GM23338 (cell line): ENCODE measurements at regions not wholly inside any gene's neighbourhood (a gene's known extent, or its start where the extent isn't known, plus 50 kb on each side); places are given as distances from the start of the nearest gene placed in this dataset.

ENCODE experiments used
- ATAC-seq: fragments of 200-7000 bp; cut with Tn5 transposase; 3 replicates; pipeline ENCODE4 v1.9.1; 2020
- DNase-seq: peaks from one replicate; pipeline ENCODE4 v3.0.0-alpha.2; 2015; ENCODE audit warnings: low spot score
- H2AFZ ChIP-seq: fragments of 200-600 bp; sonication (generic); 2 replicates; pipeline ENCODE4 v1.8.0; 2016; ENCODE audit warnings: antibody characterized with exemption, mild to moderate bottlenecking, moderate library complexity
- H3F3A ChIP-seq: fragments of 200-600 bp; sonication (generic); replicated peaks from 2 replicates; pipeline ENCODE4 v1.8.0; 2017; ENCODE audit warnings: antibody characterized with exemption, mixed run types, low read depth
- H3K27ac ChIP-seq: fragments of 200-600 bp; sonication (generic); 2 replicates; pipeline ENCODE4 v1.6.1; 2016; ENCODE audit warnings: low read depth
- H3K27me3 ChIP-seq: fragments of 200-600 bp; sonication (generic); 2 replicates; pipeline ENCODE4 v1.8.0; 2016; ENCODE audit warnings: mild to moderate bottlenecking, mixed run types, moderate library complexity; ENCODE audit not compliant: insufficient read depth
- H3K36me3 ChIP-seq: fragments of 200-600 bp; sonication (generic); 2 replicates; pipeline ENCODE4 v1.8.0; 2016; ENCODE audit warnings: mild to moderate bottlenecking; ENCODE audit not compliant: insufficient read depth
- H3K4me1 ChIP-seq: fragments of 200-600 bp; sonication (generic); 2 replicates; pipeline ENCODE4 v1.8.0; 2016; ENCODE audit warnings: mild to moderate bottlenecking, moderate library complexity; ENCODE audit not compliant: insufficient read depth
- H3K4me2 ChIP-seq: fragments of 200-600 bp; sonication (generic); 2 replicates; pipeline ENCODE4 v1.7.1; 2017; ENCODE audit warnings: mixed run types
- H3K4me3 ChIP-seq: fragments of 200-600 bp; sonication (generic); 2 replicates; pipeline ENCODE4 v1.6.1; 2016; ENCODE audit warnings: mixed run types
- H3K79me2 ChIP-seq: fragments of 200-600 bp; sonication (generic); replicated peaks from 2 replicates; pipeline ENCODE4 v1.8.0; 2017; ENCODE audit warnings: mild to moderate bottlenecking; ENCODE audit not compliant: insufficient read depth
- H3K9me2 ChIP-seq: fragments of 200-600 bp; sonication (generic); 2 replicates; pipeline ENCODE4 v1.8.0; 2017; ENCODE audit not compliant: insufficient read depth
- H4K20me1 ChIP-seq: fragments of 200-600 bp; sonication (generic); replicated peaks from 2 replicates; pipeline ENCODE4 v1.8.0; 2017; ENCODE audit warnings: mild to moderate bottlenecking; ENCODE audit not compliant: insufficient read depth
- H3K27ac Mint-ChIP-seq: 2 replicates; pipeline ENCODE4 v1.8.0; 2020; ENCODE audit warnings: inconsistent platforms, mild to moderate bottlenecking, moderate library complexity, mixed read lengths
- H3K27me3 Mint-ChIP-seq: 3 replicates; pipeline ENCODE4 v1.8.0; 2022; ENCODE audit warnings: low read depth, mild to moderate bottlenecking, moderate library complexity, mixed read lengths, inconsistent platforms; ENCODE audit not compliant: insufficient read depth, poor library complexity
- H3K36me3 Mint-ChIP-seq: 3 replicates; pipeline ENCODE4 v1.8.0; 2021; ENCODE audit warnings: low read depth, mild to moderate bottlenecking, inconsistent platforms, moderate library complexity, mixed read lengths
- H3K4me1 Mint-ChIP-seq: 3 replicates; pipeline ENCODE4 v1.8.0; 2020; ENCODE audit warnings: mild to moderate bottlenecking, inconsistent platforms, mixed read lengths
- H3K4me3 Mint-ChIP-seq: 3 replicates; pipeline ENCODE4 v1.8.0; 2021; ENCODE audit warnings: moderate library complexity, mild to moderate bottlenecking, inconsistent platforms, mixed read lengths
- H3K9me3 Mint-ChIP-seq: 3 replicates; pipeline ENCODE4 v1.8.0; 2020; ENCODE audit warnings: moderate library complexity, mild to moderate bottlenecking, inconsistent platforms, mixed read lengths
- CREB1 ChIP-seq: fragments of 250-450 bp; sonication (Bioruptor Pico); IDR thresholded peaks from 2 replicates; pipeline ENCODE4 v1.5.0; 2020; ENCODE audit warnings: low read depth, mild to moderate bottlenecking, moderate library complexity
- EZH2 ChIP-seq: fragments of 200-600 bp; sonication (generic); IDR thresholded peaks from one replicate; pipeline ENCODE4 v1.8.0; 2017; ENCODE audit warnings: antibody characterized with exemption, mild to moderate bottlenecking, low read depth; ENCODE audit not compliant: unreplicated experiment
- EZH2phosphoT487 ChIP-seq: fragments of 200-600 bp; sonication (generic); IDR thresholded peaks from one replicate; pipeline ENCODE4 v1.8.1; 2018; ENCODE audit warnings: antibody characterized with exemption; ENCODE audit not compliant: unreplicated experiment
- NANOG ChIP-seq: IDR thresholded peaks from 2 replicates; pipeline ENCODE4 v1.6.1; 2016; ENCODE audit warnings: antibody characterized with exemption, borderline replicate concordance
- POLR2AphosphoS5 ChIP-seq: IDR thresholded peaks from 2 replicates; pipeline ENCODE4 v1.6.1; 2016; ENCODE audit warnings: antibody characterized with exemption, low read depth
- ZNF114 ChIP-seq: fragments of 250-450 bp; sonication (Bioruptor Pico); IDR thresholded peaks from 2 replicates; pipeline ENCODE4 v1.5.0; 2020; ENCODE audit warnings: mild to moderate bottlenecking, moderate library complexity
- TF ChIP-seq, protein P1 (sequence below), 2 experiments: fragments of 200-600 bp in 1 of 2; sonication (generic) in 1 of 2; conservative IDR thresholded peaks; 2 replicates each; pipeline versions ENCODE4 v1.5.1 to v1.6.1; 2016 to 2017; ENCODE audit warnings: antibody characterized with exemption in 2 of 2, low read depth in 2 of 2, mild to moderate bottlenecking in 2 of 2, moderate library complexity in 1 of 2
- TF ChIP-seq, protein P2 (sequence below): fragments of 250-450 bp; sonication (Bioruptor Pico); IDR thresholded peaks from 2 replicates; pipeline ENCODE4 v1.5.0; 2020; ENCODE audit warnings: mild to moderate bottlenecking, moderate library complexity
- TF ChIP-seq, protein P3 (sequence below): IDR thresholded peaks from 2 replicates; pipeline ENCODE4 v1.6.1; 2016; ENCODE audit warnings: antibody characterized with exemption

DNA sequence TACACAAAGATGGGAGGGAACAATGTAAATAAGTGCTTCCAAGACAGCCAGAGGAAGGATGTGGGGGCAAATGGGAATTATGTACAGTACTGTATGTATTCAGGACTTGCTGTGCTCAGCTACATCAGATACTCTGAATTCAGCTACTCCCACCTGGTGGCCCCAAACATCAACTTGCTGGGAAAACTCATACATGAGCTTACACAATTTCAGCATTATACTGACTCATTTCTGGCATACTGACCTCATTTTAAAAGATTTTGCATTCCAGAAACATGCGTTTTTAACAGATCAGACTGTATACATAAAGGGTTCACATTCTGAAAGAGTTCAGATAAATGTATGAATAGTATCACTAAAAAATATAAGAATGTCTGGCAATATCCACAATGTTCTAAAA lies 59.7 kb downstream of the GPX5 start:
- no peak overlapping the region for H3K27ac Mint-ChIP-seq
- Histone ChIP-seq H3K9me2 (no peaks in the 10 kb centered on the region), H3K36me3 (no peaks in the 10 kb centered on the region), H3K4me1 (peaks cover 19% of the 10 kb centered on the region), H3K4me3 (peak overlapping the region; percentile 94), H3F3A (peaks cover 7% of the 10 kb centered on the region; the same call in 1 of the 2 replicates), H3K27me3 (no peaks in the 10 kb centered on the region; the same call in 1 of the 2 replicates), H3K4me2 (peak overlapping the region; percentile 86; the same call in 1 of the 2 replicates), H4K20me1 (no peaks in the 10 kb centered on the region), H3K79me2 (0 out of 2 replicates have a peak, but pooled peaks cover 4% of the 10 kb centered on the region), H2AFZ (no peak overlapping the region), H3K27ac (no peak overlapping the region)
- no peak for TF ChIP-seq EZH2
- TF ChIP-seq, protein P1, sequence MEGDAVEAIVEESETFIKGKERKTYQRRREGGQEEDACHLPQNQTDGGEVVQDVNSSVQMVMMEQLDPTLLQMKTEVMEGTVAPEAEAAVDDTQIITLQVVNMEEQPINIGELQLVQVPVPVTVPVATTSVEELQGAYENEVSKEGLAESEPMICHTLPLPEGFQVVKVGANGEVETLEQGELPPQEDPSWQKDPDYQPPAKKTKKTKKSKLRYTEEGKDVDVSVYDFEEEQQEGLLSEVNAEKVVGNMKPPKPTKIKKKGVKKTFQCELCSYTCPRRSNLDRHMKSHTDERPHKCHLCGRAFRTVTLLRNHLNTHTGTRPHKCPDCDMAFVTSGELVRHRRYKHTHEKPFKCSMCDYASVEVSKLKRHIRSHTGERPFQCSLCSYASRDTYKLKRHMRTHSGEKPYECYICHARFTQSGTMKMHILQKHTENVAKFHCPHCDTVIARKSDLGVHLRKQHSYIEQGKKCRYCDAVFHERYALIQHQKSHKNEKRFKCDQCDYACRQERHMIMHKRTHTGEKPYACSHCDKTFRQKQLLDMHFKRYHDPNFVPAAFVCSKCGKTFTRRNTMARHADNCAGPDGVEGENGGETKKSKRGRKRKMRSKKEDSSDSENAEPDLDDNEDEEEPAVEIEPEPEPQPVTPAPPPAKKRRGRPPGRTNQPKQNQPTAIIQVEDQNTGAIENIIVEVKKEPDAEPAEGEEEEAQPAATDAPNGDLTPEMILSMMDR (conservative IDR thresholded peaks at IDR 0.05; ENCODE audit: low read depth in 2 of 2) = 0 out of 4 replicates have a peak, but pooled peaks of 1 of the 2 experiments have one; percentile 13
- TF ChIP-seq ZNF114 (CRISPR knock-in tag) = no peak
- no peak for TF ChIP-seq POLR2AphosphoS5
- no peak for TF ChIP-seq NANOG
- TF ChIP-seq, protein P2, sequence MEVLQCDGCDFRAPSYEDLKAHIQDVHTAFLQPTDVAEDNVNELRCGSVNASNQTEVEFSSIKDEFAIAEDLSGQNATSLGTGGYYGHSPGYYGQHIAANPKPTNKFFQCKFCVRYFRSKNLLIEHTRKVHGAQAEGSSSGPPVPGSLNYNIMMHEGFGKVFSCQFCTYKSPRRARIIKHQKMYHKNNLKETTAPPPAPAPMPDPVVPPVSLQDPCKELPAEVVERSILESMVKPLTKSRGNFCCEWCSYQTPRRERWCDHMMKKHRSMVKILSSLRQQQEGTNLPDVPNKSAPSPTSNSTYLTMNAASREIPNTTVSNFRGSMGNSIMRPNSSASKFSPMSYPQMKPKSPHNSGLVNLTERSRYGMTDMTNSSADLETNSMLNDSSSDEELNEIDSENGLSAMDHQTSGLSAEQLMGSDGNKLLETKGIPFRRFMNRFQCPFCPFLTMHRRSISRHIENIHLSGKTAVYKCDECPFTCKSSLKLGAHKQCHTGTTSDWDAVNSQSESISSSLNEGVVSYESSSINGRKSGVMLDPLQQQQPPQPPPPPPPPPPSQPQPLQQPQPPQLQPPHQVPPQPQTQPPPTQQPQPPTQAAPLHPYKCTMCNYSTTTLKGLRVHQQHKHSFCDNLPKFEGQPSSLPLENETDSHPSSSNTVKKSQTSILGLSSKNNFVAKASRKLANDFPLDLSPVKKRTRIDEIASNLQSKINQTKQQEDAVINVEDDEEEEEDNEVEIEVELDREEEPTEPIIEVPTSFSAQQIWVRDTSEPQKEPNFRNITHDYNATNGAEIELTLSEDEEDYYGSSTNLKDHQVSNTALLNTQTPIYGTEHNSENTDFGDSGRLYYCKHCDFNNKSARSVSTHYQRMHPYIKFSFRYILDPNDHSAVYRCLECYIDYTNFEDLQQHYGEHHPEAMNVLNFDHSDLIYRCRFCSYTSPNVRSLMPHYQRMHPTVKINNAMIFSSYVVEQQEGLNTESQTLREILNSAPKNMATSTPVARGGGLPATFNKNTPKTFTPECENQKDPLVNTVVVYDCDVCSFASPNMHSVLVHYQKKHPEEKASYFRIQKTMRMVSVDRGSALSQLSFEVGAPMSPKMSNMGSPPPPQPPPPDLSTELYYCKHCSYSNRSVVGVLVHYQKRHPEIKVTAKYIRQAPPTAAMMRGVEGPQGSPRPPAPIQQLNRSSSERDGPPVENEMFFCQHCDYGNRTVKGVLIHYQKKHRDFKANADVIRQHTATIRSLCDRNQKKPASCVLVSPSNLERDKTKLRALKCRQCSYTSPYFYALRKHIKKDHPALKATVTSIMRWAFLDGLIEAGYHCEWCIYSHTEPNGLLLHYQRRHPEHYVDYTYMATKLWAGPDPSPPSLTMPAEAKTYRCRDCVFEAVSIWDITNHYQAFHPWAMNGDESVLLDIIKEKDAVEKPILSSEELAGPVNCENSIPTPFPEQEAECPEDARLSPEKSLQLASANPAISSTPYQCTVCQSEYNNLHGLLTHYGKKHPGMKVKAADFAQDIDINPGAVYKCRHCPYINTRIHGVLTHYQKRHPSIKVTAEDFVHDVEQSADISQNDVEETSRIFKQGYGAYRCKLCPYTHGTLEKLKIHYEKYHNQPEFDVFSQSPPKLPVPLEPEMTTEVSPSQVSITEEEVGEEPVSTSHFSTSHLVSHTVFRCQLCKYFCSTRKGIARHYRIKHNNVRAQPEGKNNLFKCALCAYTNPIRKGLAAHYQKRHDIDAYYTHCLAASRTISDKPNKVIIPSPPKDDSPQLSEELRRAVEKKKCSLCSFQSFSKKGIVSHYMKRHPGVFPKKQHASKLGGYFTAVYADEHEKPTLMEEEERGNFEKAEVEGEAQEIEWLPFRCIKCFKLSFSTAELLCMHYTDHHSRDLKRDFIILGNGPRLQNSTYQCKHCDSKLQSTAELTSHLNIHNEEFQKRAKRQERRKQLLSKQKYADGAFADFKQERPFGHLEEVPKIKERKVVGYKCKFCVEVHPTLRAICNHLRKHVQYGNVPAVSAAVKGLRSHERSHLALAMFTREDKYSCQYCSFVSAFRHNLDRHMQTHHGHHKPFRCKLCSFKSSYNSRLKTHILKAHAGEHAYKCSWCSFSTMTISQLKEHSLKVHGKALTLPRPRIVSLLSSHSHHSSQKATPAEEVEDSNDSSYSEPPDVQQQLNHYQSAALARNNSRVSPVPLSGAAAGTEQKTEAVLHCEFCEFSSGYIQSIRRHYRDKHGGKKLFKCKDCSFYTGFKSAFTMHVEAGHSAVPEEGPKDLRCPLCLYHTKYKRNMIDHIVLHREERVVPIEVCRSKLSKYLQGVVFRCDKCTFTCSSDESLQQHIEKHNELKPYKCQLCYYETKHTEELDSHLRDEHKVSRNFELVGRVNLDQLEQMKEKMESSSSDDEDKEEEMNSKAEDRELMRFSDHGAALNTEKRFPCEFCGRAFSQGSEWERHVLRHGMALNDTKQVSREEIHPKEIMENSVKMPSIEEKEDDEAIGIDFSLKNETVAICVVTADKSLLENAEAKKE (CRISPR knock-in tag) = no peak
- TF ChIP-seq, protein P3, sequence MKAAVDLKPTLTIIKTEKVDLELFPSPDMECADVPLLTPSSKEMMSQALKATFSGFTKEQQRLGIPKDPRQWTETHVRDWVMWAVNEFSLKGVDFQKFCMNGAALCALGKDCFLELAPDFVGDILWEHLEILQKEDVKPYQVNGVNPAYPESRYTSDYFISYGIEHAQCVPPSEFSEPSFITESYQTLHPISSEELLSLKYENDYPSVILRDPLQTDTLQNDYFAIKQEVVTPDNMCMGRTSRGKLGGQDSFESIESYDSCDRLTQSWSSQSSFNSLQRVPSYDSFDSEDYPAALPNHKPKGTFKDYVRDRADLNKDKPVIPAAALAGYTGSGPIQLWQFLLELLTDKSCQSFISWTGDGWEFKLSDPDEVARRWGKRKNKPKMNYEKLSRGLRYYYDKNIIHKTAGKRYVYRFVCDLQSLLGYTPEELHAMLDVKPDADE = no peak
- no peak for TF ChIP-seq EZH2phosphoT487
- no peak for TF ChIP-seq CREB1
- peaks cover 18% of the 10 kb centered on the region for H3K4me1 Mint-ChIP-seq
- peak overlapping the region; percentile 97; the same call in 1 of the 3 replicates for H3K4me3 Mint-ChIP-seq
- H3K9me3 Mint-ChIP-seq = no peaks in the 10 kb centered on the region; the same call in 2 of the 3 replicates
- no peak for ATAC-seq
- H3K36me3 Mint-ChIP-seq = no peaks in the 10 kb centered on the region
- DNase-seq = no peak
- peaks cover 10% of the 10 kb centered on the region for H3K27me3 Mint-ChIP-seq
